GM21529 (cell line): ENCODE measurements at regions not wholly inside any gene's neighbourhood (a gene's known extent, or its start where the extent isn't known, plus 50 kb on each side); places are given as distances from the start of the nearest gene placed in this dataset.
"Not testable (repeated sequence)": the region's sequence is repeated elsewhere in the genome, so short reads cannot be mapped to it uniquely, and the experiment has no call there.

Source experiments
- ATAC-seq: cut with Tn5 transposase; IDR thresholded peaks from one replicate; pipeline ENCODE4 v1.9.1; 2021; ENCODE audit not compliant: unreplicated experiment

DNA sequence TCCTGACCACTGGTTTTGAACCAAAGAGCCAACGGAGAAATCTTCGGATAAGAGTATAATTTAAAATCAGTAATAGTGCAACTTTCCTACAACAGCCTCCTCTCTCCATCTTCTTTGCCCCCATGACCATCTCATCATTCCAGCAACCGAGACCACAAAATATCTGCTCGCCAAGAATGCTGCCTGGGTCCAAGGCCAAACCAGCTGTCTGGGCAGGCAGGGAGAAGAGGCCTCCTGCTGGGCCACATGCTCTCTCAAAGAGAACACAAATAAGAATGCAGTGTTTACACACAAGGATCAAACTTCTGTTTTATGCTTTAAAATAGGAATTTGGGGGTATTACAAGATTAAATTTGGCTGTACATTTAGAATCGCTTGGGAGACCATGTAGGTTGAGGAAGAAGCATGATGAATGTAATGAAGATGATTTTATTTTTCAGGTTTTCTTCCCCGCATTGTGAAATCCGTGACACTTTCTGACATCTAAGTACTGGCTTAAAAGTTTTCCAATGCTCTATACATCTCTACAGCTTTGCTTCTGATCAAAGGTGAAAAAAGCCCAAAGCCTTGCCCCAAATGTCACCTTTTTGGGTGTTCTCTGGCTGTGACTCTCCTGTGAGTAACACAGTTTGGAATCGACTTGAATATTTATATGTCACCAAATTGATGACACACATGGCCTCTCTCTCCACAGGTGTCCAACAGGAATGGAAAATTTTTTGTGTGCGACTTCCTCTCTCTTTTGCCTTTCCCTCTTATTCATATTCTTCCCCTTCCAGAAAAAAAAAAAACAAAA is 79.4 kb upstream of the PROKR2 start:
- ATAC-seq, result no peak

- ATAC-seq, result no peak
Measured at GRCh38 chr20:5393218-5393870, 76.6 kb upstream of the PROKR2 start.

- no peak for ATAC-seq
Measured at GRCh38 chr20:5390720-5391119, 74.0 kb upstream of the PROKR2 start.

- ATAC-seq, result not testable (repeated sequence)
Measured at GRCh38 chr20:5386846-5387245, 70.1 kb upstream of the PROKR2 start.

- ATAC-seq, result not testable (repeated sequence)
Measured at GRCh38 chr20:5381527-5381926, 64.8 kb upstream of the PROKR2 start.

GRCh38 chr20:5377484-5377883 is 60.7 kb upstream of the PROKR2 start:
- no peak for ATAC-seq

DNA sequence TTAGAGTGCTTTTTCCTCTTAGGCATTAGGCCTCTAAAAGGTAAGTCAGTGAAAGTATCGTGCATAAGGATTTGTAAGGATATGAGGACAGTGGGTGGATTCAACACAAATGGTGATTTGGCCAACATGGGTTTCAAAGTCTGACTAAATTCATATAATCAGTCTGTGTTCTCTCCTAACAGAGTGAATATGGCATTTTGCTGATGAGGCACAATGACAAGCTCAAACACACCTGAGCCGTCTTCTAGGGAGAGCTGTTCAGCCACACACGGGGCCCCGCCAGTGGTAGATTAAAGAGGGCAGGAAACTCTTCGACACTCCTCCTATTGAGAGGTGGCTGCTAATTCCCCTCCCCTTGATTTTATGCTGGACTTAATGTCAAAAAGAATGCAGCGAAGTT is 59.5 kb upstream of the PROKR2 start:
- no peak for ATAC-seq

GRCh38 chr20:5374171-5374570 is 57.4 kb upstream of the PROKR2 start:
- ATAC-seq, result no peak

DNA sequence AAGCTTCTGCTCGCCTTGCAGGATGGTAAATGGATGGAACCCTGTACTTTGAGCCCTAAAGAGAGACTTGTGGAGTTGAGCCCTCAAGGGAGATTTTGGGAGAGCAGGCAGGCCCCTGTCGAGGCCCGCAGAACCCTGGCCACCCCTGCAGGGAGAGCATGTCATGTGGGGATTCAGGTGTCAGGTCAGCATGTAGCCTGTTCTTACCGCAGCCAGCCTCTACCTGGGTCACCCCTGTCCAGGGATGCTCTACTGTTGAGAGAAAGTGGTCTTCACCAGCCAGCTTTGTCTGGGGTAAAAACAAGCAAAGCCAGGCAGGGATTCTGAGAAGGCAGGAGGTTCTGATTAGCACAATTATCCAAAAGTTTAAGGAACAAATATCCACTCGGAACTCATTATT is 55.6 kb upstream of the PROKR2 start:
- ATAC-seq, result no peak

DNA sequence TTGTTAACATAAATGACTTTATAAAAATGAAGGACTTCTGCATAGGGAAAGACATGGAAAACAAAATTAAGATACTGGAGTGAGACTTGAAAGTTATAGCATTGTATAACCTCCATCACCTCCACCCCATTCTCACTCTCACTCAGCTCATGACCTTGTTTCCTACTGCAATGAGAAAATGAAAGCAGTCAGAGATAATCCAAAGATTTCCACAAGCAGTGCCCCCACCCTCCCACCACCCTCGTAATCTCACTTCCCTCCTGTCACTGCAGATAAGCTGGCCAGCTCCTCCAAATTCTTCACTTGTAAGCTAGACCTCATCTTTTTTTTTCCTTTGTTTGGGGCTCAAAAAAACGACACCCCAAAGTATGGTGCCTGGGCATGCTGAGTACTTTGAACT is 52.9 kb upstream of the PROKR2 start:
- no peak for ATAC-seq
